SW480 (cell line): ENCODE measurements at regions not wholly inside any gene's neighbourhood (a gene's known extent, or its start where the extent isn't known, plus 50 kb on each side); places are given as distances from the start of the nearest gene placed in this dataset.
"Not testable (repeated sequence)": the region's sequence is repeated elsewhere in the genome, so short reads cannot be mapped to it uniquely, and the experiment has no call there.

Source experiments
- DNase-seq: peaks from one replicate; pipeline ENCODE4 v3.0.0-alpha.2; 2016; ENCODE audit warnings: low spot score

GRCh38 chr6:68013780-68014515 is 621.1 kb upstream of the ADGRB3 start:
- no peak for DNase-seq

- no peak for DNase-seq
Observed at GRCh38 chr6:68012822-68013221, 622.3 kb upstream of the ADGRB3 start.

GRCh38 chr6:68010936-68011335 is 624.1 kb upstream of the ADGRB3 start:
- DNase-seq: no peak

GRCh38 chr6:68008445-68008844 is 626.6 kb upstream of the ADGRB3 start:
- DNase-seq: no peak

- DNase-seq: no peak
Observed at GRCh38 chr6:68007717-68008116, 627.4 kb upstream of the ADGRB3 start.

GRCh38 chr6:67986694-67987232 is 648.3 kb upstream of the ADGRB3 start:
- DNase-seq: no peak

- no peak for DNase-seq
Observed at GRCh38 chr6:67976486-67976885, 658.6 kb upstream of the ADGRB3 start.

GRCh38 chr6:67974931-67975330 is 660.2 kb upstream of the ADGRB3 start:
- DNase-seq: no peak

- DNase-seq: no peak
Observed at GRCh38 chr6:67971812-67972211, 663.3 kb upstream of the ADGRB3 start.

GRCh38 chr6:67966830-67967229 is 668.3 kb upstream of the ADGRB3 start:
- DNase-seq: no peak

GRCh38 chr6:67956352-67956751 is 678.7 kb upstream of the ADGRB3 start:
- DNase-seq: no peak

GRCh38 chr6:67952948-67953347 is 682.1 kb upstream of the ADGRB3 start:
- no peak for DNase-seq

GRCh38 chr6:67952121-67952520 is 683.0 kb upstream of the ADGRB3 start:
- DNase-seq: no peak

GRCh38 chr6:67947762-67948161 is 687.3 kb upstream of the ADGRB3 start:
- not testable (repeated sequence) for DNase-seq

- no peak for DNase-seq
Observed at GRCh38 chr6:67935976-67936477, 699.1 kb upstream of the ADGRB3 start.

- DNase-seq: no peak
Observed at GRCh38 chr6:67933278-67933677, 701.8 kb upstream of the ADGRB3 start.

- DNase-seq: not testable (repeated sequence)
Observed at GRCh38 chr6:67922588-67922987, 712.5 kb upstream of the ADGRB3 start.

- DNase-seq: not testable (repeated sequence)
Observed at GRCh38 chr6:67920040-67920439, 715.0 kb upstream of the ADGRB3 start.

- DNase-seq: no peak
Observed at GRCh38 chr6:67916399-67916798, 718.7 kb upstream of the ADGRB3 start.

- DNase-seq: no peak
Observed at GRCh38 chr6:67914419-67914818, 720.7 kb upstream of the ADGRB3 start.

- no peak for DNase-seq
Observed at GRCh38 chr6:67909354-67909753, 725.7 kb upstream of the ADGRB3 start.

- DNase-seq: no peak
Observed at GRCh38 chr6:67908379-67908778, 726.7 kb upstream of the ADGRB3 start.

GRCh38 chr6:67904735-67905134 is 730.3 kb upstream of the ADGRB3 start:
- not testable (repeated sequence) for DNase-seq

GRCh38 chr6:67898875-67899274 is 736.2 kb upstream of the ADGRB3 start:
- DNase-seq: no peak
